KOPT-K1 (cell line): ENCODE measurements at regions not wholly inside any gene's neighbourhood (a gene's known extent, or its start where the extent isn't known, plus 50 kb on each side); places are given as distances from the start of the nearest gene placed in this dataset.

Experiments
- H3K27ac ChIP-seq: fragments of 200-600 bp; sonication (generic); 2 replicates; pipeline ENCODE4 v1.5.1; 2016; ENCODE audit warnings: antibody characterized with exemption, mild to moderate bottlenecking, low read depth, low read length; ENCODE audit not compliant: poor library complexity, severe bottlenecking
- H3K36me3 ChIP-seq: fragments of 200-600 bp; sonication (generic); 2 replicates; pipeline ENCODE4 v1.5.1; 2017; ENCODE audit warnings: antibody characterized with exemption, mild to moderate bottlenecking, low read length, moderate library complexity; ENCODE audit not compliant: insufficient read depth
- H3K9me3 ChIP-seq: fragments of 200-600 bp; sonication (generic); 2 replicates; pipeline ENCODE4 v1.5.1; 2017; ENCODE audit warnings: antibody characterized with exemption, low read length, mild to moderate bottlenecking; ENCODE audit not compliant: insufficient read depth, poor library complexity, severe bottlenecking

DNA sequence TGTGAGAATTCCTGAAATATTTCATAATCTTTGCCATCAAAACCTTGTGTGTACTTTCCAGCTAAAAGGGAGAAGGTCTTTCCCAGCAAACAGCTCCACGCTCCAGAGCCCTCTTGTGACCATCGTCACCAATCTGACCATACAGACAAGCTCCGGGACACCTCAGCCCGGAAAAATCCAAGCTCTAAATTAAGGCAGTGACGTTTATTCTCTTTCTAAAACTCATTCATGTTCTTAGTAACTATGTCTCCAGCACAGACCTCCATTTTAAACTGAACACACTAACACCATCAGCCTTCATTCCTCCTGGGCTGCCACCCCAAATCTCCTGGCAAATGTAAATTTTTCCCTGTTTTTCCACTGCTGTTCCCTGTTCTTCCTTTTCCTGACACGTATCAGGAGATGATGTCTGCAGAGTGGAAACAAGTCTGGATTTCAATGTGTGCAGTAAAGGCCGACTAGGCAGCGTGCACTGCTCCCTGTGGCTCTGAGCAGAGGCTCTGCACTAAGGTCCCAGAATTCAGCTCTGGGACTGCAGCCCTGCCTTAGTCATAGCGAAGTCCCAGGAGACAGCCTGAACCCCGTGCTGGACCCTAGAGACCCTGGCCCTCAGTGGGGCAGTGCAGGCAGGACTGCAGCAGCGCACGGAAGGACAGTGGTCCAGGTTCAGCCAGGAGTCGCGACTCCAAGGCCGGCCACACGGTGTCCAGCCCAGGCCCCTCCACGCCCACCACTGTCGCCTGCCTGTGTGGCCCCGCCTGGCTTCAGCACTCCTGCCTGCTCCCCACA lies 452.5 kb upstream of the SALL3 start:
- Histone ChIP-seq H3K9me3 (no peaks in the 10 kb centered on the region), H3K36me3 (no peaks in the 10 kb centered on the region), H3K27ac (no peak overlapping the region)

DNA sequence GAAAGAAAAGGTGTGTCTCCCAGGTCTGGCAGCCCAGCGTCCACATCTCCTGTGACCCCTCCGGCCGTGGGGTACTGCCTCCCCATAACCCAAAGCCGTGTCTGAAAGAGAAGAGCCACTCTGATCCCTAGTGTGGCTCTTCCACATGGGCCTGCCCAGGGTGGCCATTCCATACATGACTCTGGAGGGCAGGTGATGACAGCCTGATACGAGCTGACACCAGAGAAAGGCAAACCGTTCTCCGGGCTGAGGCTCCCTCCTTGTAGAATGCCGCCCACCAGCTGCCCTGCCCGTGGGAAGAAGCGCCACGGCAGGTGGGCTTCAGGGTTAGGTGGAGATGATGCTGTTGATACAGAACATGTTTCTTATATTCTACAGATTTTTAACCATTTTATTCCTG lies 451.6 kb upstream of the SALL3 start:
- Histone ChIP-seq H3K9me3 (no peaks in the 10 kb centered on the region), H3K27ac (no peak overlapping the region), H3K36me3 (no peaks in the 10 kb centered on the region)

DNA sequence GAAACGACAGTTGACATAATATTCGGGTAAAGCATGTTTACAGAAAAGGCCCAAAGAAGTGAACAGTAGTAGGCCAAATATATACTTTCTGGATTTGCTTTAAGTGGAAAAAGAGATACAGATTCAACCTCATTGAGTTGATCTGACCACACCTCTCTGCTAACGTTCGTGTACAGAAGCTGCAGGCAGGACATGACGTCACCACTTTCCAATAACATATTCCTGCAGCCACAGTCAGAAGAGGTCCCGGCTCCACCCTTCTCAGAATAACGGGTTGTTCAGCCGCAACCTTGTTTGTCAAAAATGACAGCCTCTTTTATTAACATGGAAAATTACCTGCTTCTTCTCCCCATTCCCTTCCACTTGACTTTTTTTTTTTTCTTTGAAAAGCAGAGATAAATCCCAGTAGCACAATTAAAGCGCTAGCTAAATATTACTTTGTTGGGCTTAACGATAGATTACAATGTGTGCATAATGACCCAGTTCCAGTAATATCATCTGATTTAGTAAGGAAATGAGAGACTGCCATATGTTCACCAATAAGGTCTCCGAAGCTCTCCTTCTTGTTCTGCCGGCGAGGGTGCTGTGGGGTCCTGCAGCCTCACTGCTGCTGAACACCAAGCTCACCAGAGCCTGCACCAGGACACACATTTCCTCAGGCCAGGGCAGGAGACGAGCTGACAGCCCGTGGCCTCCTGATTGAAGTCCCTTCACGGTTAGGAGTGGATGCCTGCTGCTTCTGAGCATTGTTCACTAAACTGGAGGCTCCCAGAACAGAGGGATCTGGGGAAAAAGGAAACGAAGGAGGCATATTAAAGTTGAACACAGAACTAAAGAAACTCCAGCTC lies 451.0 kb upstream of the SALL3 start:
- Histone ChIP-seq H3K9me3 (no peaks in the 10 kb centered on the region), H3K27ac (no peak overlapping the region), H3K36me3 (no peaks in the 10 kb centered on the region)

DNA sequence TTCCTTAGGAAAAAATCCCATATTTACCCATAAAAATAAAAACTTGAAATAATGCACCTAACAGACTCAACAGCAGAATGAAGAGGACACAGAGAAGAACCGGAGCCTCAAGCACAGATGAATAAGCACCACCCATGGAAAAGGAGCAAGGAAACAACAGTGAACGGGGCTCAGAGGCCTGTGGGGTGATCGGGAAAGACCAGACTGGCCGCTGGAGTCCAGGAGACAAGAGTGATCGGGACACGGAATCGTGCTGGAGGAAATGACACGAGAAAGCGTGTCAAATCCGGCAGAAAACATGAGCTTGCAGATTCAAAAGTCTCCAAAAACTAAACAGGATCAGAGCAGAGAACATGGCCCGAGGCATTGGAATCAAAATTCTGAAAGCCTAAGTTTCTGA lies 448.0 kb upstream of the SALL3 start:
- H3K36me3 ChIP-seq = no peaks in the 10 kb centered on the region
- no peak overlapping the region for H3K27ac ChIP-seq
- no peaks in the 10 kb centered on the region for H3K9me3 ChIP-seq

DNA sequence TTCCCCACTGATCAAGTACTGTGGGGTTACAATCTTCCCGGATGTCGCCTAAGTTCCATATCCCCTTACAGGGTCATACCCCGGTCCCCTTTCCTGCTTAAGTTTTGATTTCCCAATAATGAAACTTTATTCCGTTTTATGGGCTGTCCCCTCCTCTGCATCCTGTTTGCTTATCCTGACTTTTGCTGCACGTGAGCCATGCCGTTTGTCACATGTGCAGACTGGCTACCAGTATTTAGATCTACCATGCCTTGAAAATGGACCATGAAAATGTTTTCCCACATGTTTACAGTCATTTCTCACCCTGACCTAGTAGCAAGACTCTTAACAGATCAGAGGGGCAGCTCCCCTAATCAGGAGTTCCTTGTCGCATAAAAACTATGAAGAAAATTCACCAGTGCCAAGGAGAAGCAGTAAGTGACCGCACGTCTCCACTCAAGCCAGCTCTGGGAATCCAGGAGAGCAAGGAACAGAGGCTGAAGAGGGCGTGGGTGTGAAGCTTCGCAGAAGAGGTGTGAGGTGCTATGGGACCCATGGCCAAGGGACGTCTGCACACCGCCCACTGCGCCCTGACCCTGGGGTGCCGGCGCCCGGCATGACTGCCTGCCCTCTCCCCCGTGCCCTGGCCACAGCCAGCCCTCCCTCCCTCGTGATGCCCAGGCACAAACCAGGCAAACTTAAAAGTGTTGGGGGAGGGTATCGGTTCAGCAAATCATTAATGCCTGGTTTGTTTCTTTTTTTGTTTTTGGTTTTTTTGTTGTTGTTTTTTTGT lies 440.8 kb upstream of the SALL3 start:
- Histone ChIP-seq H3K9me3 (no peaks in the 10 kb centered on the region), H3K27ac (no peak overlapping the region)

DNA sequence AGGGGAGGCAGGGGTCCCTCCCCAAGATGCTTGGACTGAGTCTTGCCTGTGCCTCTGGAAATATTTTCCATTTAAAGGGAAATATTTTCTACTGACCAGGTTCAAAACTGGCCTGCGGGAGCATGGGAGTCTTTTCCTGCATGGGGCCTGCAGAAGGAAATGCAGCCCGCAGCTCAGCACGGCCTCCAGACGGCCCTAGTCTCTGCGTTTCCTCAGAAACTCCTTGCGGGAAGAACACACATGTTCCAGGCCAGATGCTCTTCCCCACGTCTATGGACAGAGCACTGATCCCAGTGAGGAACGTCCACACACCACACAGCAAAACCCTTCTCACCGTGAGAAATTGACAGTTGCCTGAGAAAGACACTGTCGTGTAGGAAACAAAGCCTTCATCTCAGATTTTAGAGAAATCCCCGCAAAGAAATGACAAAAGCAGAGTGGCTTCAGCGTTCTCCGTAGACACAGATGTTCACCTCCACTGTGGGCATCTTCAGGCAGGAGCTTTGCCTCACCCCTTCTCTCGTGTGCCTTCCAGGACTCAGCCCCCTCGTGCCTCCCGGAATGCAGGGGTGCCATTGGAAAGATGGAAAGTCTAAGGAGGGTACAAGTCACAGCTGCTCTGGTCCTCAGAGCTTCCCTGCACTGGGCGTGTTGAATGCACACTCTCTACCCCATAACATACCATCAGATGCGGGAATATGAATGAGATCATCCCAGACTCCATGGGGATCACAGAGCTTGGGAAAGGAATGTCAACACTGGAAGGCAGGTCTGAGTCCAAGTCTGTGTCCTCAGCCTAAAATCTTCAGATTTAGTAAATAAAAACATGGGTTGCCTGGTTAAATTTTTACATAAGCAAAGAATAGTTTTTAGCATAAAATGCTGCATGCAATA lies 438.7 kb upstream of the SALL3 start:
- Histone ChIP-seq H3K27ac (no peak overlapping the region), H3K36me3 (no peaks in the 10 kb centered on the region), H3K9me3 (no peaks in the 10 kb centered on the region)

More for the DNA sequence above, 440.8 kb upstream of the SALL3 start:
- H3K36me3 ChIP-seq = no peaks in the 10 kb centered on the region

DNA sequence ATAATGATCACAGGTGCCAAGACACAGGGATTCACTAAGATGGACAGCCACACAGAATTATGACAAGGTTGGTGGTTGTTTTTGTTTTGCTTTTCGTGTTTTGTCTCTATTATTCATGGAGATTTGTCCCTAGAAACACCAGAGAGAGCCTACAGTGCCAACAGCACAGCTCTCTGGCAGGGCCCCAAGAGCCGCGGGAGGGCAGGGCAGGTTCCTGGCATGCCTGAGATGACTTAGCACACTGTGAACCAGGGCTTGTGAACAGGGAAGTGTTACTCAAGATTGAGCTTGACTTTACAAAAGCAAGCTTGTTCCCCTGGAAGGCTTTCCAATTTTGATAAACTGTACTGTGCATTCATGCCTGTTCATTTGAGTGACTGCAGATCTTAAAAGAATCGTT lies 437.4 kb upstream of the SALL3 start:
- Histone ChIP-seq H3K36me3 (no peaks in the 10 kb centered on the region), H3K27ac (no peak overlapping the region), H3K9me3 (no peaks in the 10 kb centered on the region)

DNA sequence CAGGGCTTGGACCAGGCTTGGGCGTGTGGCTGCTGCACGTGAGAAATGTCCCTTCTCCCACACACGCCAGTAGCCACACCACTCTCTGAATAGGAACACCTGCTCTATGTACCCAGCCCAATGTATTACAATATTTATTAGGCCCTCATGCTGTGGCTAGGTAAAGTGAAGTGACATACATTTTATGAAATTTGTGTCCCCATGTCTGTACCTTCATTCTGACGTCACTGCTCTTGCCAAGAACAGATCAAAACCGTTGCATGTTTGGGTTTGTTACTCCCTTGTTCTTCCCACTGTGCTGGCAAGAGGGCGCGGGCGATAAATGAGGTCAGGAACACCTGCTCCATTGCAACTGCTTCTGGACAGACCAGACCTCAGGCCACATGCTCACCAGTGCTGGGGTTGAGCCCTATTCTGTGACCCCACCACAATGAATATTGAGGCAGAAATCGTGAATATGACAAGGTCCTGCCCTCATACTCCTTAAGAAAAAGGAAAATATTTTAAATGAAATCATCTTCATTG lies 436.4 kb upstream of the SALL3 start:
- no peak overlapping the region for H3K27ac ChIP-seq
- no peaks in the 10 kb centered on the region for H3K9me3 ChIP-seq
- no peaks in the 10 kb centered on the region for H3K36me3 ChIP-seq

DNA sequence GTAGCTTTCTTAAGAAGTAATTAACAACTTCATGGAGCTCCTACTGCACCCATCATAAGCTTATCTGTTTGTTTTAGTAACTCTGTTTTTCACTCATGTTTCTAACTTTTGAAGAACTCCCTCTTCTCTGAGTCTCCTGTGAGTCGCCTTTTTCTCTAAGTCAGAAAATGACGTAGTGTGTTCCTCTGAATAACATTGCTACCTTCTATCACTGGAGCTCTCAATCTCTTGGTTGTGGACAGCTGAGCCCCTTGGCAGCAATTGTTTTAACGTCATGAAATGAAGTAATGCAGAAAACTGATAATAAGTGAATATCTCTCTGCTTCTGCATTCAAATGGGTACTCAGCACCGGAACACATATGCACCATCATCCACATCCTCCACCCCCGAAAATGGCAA lies 433.3 kb upstream of the SALL3 start:
- H3K27ac ChIP-seq = no peak overlapping the region
- H3K9me3 ChIP-seq = no peaks in the 10 kb centered on the region
- H3K36me3 ChIP-seq = no peaks in the 10 kb centered on the region

DNA sequence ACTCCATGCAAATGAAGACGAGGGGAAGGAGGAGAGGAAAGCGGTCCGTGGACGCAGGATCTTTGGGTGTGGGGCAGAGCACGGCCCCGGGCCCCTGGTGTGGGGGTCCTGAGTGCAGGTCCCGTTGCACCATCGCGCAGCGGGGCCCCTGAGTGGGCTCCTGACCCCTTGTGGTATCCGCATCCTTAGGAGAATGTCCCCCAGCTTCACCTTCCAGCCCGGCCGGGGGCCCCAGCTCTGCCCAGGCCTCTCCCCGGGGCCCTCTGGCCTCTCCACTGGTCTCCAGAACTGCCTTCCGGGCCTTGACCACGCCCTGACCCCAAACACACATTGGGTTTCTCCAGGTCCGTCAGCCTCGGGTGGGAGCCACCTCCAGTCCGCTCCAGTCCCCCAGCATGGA lies 431.8 kb upstream of the SALL3 start:
- Histone ChIP-seq H3K36me3 (no peaks in the 10 kb centered on the region), H3K27ac (no peak overlapping the region), H3K9me3 (no peaks in the 10 kb centered on the region)

DNA sequence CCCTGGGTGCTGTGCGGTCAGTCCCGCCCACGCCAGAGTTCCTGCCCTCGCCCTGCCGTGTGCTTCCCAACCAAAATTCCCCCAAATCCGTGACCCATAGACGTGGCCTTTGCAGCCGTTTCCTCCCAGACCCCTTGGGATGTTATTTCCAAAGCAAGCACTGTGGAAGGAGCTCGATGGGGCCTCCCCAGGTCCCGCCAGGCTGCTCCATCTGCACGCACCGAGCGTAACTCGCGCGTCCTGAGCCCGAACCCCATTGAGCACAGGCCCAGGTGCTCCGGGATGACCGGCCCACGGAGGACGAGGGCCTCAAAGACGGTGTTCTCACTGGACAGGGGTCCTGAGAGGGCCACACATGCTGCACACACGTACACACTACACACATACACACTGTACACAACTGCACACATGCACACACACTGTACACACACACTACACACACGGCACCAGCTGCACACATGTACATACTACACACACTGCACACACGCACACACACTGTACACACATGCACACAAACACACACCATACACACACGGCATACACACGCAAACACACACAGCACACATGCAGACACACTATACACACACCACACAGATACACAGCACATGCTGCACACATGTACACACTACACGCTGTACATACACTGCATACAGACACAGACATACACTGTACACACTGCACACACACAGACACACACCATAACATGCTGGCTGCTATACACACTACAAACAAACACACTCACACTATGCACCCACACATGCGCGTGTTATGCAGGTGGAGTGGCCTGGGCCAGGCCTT lies 431.2 kb upstream of the SALL3 start:
- H3K36me3 ChIP-seq = no peaks in the 10 kb centered on the region
- no peak overlapping the region for H3K27ac ChIP-seq
- no peaks in the 10 kb centered on the region for H3K9me3 ChIP-seq

DNA sequence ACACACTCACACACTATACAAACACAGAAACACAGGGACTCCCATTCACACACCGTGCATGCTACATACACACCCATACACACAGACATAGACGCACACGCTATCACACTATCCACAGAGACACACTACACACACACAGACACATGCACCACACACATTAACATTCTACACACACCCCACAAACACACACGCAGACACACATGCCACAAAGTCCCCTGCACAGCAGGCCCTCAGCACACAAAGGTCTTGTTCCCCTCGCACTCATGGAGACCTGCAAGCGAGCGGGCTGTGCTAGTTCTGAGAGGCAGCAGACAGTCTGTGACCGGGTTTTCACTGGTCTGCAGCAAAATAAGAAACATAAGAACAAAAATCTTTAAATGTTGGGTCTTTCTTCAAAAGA lies 429.6 kb upstream of the SALL3 start:
- H3K27ac ChIP-seq = no peak overlapping the region
- no peaks in the 10 kb centered on the region for H3K36me3 ChIP-seq
- H3K9me3 ChIP-seq = peaks cover 4% of the 10 kb centered on the region

DNA sequence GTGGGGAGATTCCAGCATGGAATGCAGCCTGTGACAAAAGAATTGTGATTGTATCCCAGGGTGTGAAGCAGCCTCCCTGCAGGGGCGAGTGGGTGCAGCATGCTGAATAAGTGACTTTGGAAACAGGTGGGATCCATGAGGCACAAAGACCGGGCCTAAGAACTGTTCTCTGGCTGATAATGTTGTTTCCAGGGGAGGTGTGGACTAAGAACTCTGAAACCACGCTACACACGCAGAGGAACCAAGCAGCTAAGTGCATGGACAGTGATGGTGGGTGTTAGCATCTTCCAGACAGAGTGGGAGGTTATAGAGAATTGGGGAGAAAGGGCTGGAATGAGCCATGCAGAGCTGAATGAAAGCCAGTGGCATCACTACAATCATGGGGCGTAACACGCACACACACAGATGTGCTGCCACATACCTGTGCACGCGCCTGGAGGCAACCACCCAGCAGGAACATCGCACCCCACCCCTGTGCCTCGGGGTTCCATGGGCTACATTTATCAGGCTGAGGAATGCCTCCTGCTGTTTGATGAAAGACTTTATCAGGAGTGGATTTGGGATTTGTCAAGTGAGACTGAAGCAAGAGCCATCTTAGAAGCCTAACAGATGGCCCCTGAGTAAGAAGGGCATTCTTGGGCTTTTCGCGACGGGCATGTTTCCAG lies 424.5 kb upstream of the SALL3 start:
- Histone ChIP-seq H3K9me3 (peaks cover 8% of the 10 kb centered on the region), H3K27ac (no peak overlapping the region), H3K36me3 (no peaks in the 10 kb centered on the region)
